GM18870 (cell line): ENCODE measurements at regions not wholly inside any gene's neighbourhood (a gene's known extent, or its start where the extent isn't known, plus 50 kb on each side); places are given as distances from the start of the nearest gene placed in this dataset.

Experiments
- ATAC-seq: cut with Tn5 transposase; IDR thresholded peaks from one replicate; pipeline ENCODE4 v1.9.1; 2021; ENCODE audit warnings: moderate library complexity; ENCODE audit not compliant: unreplicated experiment

DNA sequence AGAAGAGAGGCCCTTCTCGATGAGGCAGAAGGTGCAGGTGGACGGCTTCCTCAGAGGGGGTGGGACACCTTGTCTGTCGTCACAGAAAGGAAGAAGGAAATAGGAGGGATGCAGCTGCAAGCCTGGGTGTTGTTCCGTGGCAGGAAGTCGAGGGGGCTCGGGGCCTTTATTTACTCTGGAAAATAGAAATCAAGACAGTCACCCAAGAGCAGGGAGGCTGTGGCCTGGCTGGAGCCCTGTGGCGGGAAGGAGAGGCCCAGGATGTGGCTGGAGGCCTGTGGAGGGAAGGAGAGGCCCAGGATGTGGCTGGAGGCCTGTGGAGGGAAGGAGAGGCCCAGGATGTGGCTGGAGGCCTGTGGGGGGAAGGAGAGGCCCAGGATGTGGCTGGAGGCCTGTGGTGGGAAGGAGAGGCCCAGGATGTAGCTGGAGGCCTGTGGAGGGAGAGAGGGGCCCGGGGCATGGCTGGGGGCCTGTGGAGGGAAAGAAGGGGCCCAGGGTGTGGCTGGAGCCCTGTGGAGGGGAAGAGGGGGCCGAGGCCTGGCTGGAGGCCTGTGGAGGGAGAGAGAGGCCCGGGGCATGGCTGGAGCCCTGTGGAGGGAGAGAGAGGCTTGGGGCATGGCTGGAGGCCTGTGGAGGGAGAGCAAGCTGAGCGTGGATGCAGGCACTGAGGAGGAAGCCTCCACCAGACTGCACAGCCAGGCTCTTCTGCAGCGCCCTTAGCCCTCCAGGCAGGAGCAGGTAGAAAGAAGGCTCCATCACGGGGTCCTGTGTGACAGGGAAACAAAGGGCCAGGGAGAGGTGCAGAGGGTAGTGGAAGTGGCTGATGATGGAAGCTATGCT lies 97.3 kb upstream of the SFMBT2 start:
- ATAC-seq, result no peak

DNA sequence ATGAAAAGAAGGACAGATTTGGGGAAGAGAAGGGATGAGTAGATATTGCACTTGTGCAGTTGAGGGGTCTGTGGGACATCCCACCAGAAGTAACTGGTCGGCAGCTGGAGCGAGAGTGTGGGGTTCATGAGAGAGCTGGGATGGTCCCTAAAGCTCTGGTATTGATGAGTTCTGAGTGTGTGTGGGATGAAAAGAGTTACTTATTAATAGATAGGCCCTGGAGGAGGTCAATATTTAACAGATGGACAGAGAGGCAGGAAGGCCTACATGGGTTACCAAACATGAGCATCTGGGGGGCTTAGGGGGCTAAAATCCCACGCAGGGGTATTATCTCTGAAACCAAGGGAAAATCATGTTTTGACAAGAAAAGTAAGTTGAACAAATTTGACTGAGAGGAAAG lies 95.7 kb upstream of the SFMBT2 start:
- no peak for ATAC-seq

DNA sequence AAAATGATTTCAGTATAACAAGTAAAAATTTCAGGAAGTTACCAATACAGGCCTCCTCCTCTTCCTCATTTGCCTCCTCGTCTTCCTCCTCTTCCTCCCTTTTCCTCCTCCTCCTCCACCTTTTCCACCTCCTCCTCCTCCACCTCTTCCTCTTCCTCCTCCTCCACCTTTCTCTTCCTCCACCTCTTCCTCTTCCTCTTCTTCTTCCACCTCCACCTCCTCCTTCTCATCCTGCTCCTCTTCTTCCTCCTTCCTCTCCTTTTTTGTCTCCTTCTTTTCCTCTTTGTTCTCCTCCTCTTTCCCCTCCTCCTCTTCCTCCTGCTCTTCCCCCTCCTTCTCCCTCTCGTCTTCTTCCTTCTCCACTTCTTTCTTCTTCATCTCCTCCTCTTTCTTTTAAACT lies 94.4 kb upstream of the SFMBT2 start:
- no peak for ATAC-seq

DNA sequence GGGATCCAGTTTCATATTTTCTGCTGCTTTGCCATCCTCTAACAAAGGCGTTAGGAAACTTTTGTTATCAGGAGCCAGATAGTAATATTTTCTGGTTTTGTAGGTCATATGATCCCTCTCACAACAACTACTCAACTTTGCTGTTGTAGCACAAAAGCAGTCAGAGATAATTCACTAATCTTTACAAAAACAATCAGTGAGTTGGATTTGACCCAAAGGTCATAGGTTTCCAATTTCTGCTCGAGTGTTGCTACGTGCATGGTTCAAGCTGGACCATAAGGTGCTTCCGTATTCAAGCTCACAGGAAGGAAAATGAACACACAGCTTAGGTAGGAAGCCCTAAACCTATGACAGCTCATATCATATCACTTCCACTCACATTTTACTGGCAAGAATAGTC lies 92.4 kb upstream of the SFMBT2 start:
- ATAC-seq, result no peak

DNA sequence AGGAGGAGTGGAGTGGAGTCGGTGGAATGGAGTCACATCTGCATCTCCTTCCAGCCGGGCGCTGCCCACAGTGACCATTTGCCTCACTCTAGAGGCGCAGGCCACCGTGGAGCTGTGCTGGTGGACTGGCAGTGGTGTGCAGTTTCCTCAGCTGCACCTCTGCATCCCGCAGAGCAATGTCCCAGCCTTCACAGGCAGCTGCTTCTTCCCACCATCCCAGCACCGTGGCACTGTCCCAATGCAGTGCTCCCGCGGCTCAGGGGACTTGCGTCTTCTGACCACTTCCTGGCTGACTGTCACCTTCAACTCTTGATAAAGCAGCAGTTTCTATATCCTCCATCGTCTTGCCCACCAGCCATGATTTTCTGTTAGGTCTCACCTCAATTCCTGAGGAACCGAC lies 90.3 kb upstream of the SFMBT2 start:
- ATAC-seq, result no peak

DNA sequence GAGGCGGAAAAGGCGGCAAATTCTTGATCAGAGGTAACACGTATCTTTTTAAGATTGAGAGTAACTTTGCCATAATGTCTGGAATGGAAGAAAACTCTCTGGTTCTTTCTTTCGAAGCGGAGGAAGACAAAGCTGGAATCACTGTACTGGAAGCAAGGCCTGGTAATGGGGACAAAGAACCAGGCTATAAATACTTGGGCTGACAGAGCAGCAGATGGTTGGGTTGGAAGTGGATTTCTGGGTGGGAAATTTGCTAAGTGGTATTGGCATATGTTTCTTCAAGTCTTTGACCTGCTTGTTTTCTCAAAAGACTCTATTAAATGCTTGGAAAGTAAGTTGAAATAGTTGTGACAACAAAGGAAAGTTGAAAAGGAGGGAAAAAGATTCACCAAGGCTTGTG lies 87.3 kb upstream of the SFMBT2 start:
- no peak for ATAC-seq

DNA sequence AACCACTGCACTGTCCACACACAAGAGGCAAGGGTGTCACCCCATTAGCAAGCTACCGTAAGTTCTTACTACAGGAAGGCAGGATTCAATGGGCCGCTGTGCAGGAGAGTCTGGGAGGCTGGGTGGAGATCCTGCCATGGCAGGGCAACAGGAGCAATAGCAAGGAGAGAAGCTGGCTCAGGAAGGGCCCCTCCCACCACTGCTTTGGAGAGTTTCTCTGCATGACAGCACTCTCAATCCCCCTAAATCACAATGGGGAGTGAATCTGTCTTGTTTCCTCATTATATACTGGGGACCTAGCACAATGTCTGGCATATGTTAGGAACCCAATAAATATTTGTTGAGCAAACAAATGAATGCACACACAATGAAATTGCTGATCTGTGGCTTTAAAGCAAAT lies 83.2 kb upstream of the SFMBT2 start:
- ATAC-seq, result no peak

DNA sequence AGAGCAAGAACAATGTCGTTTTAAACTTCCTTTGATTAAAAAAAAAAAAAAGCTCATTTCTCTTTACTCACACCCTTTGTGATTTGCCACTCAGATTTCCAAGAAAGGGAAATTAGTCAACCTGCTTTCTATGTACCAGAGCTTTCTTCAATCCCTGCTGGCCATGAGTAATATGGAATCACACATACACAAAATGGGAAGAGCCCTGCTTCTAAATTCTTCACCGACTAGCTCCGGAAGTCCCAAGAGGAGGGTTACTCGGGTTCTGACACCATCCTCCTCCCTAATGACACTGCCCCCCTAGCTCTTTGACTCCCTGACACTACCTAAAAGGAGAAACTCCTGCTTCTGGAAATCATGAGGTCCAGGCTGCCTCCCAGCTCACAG lies 81.8 kb upstream of the SFMBT2 start:
- peak; percentile 19 for ATAC-seq

DNA sequence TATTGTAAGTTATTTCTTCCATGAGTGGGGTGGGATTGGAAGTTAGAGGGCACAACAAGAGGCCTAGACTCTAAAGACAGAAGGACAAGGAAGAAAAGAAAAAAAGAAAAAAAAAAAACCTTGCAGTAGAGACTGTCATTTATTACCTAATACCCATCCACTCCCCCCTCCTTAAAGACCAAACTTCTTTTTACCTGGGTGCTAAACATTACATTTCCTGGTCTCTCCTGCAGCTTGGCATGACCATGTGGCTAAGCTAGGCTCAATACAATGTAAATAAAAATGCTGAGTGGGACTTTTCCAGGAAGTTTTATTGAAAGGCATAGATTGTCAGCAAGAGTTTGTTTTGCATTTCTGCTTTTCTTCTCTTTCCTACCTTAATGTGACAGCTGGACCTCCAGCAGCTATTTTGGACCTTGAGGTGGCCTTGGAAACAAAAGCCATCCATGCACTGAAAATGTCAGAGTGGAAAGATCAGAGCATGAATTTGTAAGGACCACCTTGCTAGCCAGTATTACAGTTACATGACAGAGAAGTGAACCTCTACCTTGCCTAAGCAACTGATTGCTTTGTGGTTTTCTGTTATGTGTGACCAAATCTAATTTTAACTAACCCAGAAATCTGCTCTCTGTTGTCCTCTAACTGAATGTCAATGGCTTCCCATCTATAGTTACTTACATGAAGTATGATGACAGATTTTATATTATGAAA lies 81.3 kb upstream of the SFMBT2 start:
- ATAC-seq, result peak; percentile 91

DNA sequence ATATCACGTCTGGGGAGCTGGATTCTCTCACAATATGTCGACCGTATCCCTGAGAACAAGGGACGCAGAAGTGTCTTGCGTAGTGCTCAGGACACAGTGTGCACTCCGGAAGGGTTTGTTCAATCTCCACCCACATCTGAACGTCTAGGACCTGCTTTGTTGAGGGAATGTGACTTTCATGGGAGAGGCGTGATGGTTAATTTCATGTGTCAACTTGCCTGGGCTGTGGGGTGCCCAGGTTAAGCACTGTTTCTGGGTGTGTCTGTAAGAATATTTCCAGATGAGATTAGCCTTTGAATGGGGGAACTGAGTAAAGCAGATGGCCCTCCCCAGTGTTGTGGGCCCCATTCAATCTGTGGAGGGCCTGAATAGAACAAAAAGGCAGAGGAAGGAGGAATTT lies 80.4 kb upstream of the SFMBT2 start:
- no peak for ATAC-seq

DNA sequence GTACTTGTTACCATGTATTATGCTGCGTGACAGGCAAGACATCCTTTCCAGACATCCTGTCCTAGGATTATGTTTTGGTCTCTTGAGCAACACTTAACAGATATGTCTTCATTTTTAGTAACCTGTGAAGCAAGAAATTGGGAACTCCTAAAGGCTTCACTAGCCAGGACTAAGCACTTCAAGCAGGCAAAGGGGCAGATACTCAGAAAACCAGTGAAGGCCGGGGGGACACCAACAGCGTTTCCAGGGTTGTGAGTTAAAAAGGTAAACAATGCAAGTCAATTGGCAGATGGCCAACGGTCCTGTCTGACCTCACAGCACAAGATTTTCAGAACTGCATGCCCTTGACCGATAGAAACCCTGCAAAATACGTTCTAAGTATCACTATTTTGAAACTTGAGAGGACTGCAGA lies 77.6 kb upstream of the SFMBT2 start:
- ATAC-seq, result no peak

DNA sequence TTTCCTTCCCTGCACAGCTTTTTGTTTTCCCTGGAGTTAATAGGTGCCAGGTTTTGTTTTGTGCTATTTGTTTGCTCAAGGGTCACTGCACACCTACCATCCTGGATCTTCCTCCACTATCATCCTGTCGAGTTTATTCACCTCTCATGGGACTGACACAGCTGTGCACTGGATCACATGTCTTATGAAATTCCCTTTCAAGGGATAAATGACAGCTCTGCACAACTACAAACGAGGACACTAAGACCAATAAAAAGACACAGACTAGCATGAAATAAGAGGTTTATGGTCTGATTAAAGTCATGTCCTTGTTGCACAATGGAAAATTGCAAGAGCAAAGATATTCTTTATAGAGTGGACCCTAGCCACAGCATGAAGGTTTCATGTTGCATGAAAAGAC lies 76.7 kb upstream of the SFMBT2 start:
- ATAC-seq, result no peak

DNA sequence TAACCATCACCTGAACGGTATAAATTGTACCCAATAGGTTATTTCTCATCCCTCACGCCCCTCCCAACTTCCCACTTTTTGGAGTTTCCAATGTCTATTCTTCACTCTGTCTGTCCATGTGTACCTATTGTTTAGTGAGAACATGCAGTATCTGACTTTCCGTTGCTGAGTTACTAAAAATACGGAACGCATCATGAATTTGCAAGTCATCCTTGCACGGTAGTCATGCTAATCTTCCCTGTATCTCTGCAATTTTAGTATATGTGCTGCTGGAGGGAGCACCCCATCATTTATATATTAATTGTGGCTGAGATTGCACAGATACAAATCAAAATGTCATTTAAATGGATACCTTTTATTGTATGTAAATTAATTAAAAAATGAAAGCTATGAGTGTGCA lies 75.7 kb upstream of the SFMBT2 start:
- ATAC-seq, result no peak

DNA sequence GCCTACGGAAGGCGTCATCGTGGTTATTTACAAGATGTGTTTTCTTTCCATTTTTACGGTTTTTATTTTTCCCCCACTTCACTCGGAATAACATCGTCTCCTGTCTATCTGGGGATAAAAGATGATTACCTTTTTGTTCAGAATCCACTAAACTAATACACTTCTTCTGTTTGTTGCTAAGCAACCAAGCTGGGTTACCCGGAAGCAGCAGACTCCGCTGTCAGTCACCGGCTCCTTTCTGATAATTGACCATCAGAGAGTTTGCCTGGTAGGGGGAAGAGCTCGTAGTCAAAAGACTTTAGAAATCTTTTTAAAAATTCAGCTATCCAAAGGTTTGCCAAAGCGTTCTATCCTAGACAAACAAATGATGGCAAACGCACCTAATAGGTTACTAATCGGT lies 75.0 kb upstream of the SFMBT2 start:
- ATAC-seq, result no peak

DNA sequence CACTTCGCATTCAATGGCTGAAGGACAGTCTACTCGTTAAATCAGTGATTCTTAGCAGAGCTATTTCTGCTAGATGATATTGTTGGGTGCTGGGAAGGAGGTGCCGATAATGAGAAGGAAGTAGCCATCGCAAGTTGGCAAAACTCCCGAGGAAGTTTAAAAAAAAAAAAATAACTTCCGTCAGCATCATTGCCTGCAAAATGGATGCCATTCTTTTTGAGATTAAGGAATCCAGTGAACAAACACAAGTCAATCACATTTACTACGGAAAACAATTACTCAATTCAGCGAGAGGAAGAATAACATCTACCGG lies 74.4 kb upstream of the SFMBT2 start:
- no peak for ATAC-seq

DNA sequence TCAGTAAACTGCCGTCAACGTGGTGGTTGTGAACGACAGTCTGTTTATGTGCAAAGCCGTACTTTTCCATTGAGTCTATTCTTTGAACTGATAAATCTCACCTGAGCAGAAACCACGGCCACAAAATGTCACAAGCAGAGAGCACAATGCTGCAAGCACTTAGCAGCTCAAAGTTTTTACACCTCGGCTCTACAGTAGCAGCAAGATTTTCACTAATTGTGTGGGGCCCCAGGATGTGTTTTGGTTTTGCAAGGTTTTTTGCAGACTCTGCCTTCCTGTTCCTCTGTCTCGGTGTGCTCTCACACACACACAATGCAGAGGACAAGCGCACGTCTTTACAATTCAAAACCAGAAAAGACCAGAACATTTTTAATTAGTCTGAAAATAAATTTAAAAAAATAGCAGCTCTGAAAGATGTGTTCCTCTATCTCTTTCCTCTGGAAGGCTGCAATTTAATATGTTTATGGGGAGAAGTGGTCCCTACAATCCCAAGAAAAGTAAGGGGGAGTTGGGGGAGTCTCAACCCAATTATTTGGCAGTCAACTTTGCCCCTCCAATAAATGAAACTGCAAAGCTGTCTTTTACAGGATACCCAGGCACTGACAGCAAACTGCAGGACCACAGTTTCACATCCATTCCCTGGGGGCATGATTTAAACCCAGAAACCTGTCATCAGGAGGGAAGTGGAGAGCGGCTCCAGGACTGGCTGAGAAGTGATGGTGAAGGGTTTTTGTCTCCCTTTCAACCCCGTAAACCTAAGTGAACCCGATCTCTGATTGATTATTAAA lies 73.8 kb upstream of the SFMBT2 start:
- peak; percentile 70 for ATAC-seq

DNA sequence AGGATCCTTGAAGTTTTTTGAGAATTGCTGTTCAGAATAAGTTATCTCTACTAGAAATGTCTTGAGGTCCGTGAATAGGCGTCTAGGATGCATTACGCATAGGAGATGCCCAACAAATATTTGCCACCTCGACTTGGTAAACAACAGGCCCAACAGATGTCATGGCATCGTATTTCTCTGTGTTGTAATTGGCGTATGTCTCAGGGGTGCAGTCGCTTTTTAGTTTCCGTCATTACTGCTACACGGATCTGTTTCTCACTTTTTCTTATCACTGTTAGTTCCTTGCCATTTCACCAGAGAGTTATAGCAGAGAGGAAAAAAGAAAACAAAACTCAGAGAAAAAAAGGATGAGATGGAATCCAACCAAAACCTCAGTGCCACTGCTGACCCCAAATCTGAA lies 73.0 kb upstream of the SFMBT2 start:
- ATAC-seq, result no peak

DNA sequence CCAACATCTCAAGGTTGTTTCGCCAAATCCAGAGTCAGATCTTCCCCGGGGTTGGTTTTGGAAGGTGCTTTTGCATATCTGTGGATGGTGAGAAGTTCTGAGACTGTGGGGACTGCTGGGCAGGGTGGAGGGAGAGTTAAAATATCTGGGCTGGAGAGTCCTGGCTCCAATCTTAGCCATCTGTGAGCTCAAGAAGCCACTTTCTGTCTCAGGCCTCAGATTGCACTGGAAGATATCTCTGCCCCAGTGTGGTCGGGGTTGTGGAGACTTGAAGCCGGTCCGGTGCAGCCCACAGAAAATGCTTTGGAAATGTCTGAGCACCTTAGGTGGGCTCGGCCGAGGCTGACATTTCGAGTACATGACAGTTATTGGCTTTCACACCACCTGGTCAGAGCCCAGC lies 72.2 kb upstream of the SFMBT2 start:
- ATAC-seq, result no peak

DNA sequence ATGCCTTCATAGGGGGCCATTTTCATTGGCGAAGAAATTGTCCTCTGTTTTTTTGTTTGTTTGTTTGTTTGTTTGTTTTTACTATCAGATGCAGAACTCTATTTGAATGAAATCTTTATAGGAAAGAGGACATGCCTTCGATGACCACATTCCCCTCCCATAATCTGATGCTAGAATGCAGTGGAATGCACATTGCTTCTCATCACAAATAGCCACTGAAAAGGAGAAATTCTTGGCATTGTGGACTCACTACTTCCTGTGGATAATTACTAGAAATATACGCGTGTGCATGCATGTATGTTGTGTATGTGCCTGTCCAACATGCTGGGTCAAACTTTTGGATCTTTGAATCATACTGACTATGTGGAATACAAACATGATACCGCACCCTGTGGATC lies 70.5 kb upstream of the SFMBT2 start:
- ATAC-seq, result no peak

DNA sequence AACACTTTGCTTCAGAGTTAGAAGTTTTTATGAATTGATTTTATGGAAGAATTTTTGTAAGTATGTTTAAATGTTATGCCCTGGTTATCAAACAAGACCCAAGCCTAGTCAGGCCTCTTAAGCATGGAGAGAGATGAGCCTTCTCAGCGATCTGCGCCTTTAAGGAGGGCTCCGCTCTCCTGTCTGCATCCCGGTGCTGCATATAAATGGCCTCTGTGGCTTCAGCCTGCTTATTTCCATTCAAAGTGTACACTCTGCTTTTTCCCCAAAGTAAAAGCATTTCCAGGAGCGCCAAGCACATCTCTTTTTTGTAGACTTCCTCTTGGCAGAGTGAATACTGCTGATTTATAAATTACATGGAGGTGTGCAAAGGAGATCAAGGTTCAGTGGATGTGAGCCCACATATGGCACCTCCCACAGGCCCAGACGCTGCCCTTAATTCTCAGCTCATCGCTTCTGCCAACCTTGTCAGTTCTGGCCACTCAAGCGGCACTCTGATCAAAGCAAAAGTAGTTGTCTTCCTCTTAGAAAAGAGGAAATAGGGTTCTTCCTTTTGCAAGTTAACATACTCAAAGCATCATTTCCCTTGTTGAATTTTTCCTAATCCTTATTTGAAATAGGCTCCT lies 70.0 kb upstream of the SFMBT2 start:
- peak; percentile 41 for ATAC-seq

DNA sequence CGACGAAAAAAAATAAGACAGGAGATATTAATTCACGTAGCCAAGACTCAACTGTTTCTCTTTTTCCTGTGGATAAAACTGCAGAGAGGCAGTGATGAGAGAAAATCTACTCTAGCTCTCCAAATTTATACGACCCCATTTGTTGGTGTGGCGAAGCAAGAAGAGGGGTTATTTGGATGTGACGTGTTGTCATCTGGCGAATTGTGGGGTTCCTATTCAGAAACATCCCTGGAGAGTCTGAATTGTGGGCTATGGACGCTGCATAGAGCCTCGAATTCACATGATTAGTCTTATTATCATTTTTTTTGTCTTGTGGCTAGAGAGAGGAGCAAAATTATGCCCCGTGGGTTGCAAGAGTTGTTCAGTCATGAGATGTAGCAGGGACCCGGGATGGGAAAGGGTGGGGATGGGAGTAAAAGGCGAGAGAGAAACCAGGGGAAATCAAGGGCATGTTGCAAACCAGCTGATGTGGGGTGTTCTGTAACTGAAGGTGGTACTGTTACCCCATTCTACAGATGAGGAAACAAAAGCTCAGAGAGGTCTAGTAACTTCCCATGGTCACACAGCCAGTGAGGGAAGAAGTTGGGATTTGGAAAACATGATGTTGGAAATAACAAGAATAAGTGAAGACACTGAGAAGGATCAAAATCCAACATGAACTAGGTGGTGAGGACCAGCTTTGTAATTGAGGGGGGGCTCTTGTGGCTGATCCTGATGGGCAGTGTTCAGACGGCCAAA lies 69.2 kb upstream of the SFMBT2 start:
- no peak for ATAC-seq
